Panc1 (cell line): ENCODE measurements at regions not wholly inside any gene's neighbourhood (a gene's known extent, or its start where the extent isn't known, plus 50 kb on each side); places are given as distances from the start of the nearest gene placed in this dataset.

Source experiments
- REST ChIP-seq, 2 experiments: IDR thresholded peaks; 2 replicates each; pipeline ENCODE4 v1.6.1; 2011 to 2012; ENCODE audit warnings: low read depth in 2 of 2, control low read depth in 1 of 2, low read length in 1 of 2, mild to moderate bottlenecking in 1 of 2, moderate library complexity in 1 of 2; ENCODE audit not compliant: insufficient read depth in 1 of 2
- TF ChIP-seq, protein P1 (sequence below): fragments of 450-650 bp; IDR thresholded peaks from 2 replicates; pipeline ENCODE4 v1.5.1; 2017; ENCODE audit warnings: mild to moderate bottlenecking

DNA sequence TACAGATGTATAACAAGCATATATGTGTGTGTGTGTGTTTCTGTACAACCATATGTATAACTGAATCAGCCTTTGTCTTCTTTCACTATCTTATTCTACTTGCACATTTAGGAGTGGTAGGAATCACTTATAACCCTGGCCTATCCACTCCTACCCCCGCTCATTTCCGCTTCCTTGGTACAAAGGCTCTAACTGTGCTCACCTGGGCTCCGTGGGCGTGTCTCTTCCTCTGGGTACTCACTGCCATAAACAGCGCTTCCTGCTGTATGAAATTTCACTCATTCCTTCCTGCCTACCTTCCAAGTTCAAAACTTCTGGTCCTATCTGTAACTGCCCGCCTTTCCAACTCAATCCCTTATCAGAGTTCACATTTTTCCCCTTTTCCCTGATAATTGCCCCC is 815.5 kb downstream of the EPHA4 start:
- no peak for TF ChIP-seq REST (IDR thresholded peaks at IDR 0.05; ENCODE audit: insufficient read depth in 1 of 2, low read depth in 2 of 2, low read length in 1 of 2)
- TF ChIP-seq, protein P1, sequence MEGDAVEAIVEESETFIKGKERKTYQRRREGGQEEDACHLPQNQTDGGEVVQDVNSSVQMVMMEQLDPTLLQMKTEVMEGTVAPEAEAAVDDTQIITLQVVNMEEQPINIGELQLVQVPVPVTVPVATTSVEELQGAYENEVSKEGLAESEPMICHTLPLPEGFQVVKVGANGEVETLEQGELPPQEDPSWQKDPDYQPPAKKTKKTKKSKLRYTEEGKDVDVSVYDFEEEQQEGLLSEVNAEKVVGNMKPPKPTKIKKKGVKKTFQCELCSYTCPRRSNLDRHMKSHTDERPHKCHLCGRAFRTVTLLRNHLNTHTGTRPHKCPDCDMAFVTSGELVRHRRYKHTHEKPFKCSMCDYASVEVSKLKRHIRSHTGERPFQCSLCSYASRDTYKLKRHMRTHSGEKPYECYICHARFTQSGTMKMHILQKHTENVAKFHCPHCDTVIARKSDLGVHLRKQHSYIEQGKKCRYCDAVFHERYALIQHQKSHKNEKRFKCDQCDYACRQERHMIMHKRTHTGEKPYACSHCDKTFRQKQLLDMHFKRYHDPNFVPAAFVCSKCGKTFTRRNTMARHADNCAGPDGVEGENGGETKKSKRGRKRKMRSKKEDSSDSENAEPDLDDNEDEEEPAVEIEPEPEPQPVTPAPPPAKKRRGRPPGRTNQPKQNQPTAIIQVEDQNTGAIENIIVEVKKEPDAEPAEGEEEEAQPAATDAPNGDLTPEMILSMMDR: no peak
